Omental fat pad (tissue), 3 donors: ENCODE measurements at regions not wholly inside any gene's neighbourhood (a gene's known extent, or its start where the extent isn't known, plus 50 kb on each side); places are given as distances from the start of the nearest gene placed in this dataset.

Experiments used
- ATAC-seq: fragments of 150-250 bp; one replicate; pipeline ENCODE4 v1.9.1; 2016; ENCODE audit warnings: mild to moderate bottlenecking, moderate library complexity; ENCODE audit not compliant: low FRiP score
- DNase-seq: peaks from one replicate; pipeline ENCODE4 v3.0.0-alpha.2; 2019; ENCODE audit warnings: low spot score
- TF ChIP-seq, protein P1 (sequence below), 3 donors: fragments of 450-650 bp; IDR thresholded peaks; one replicate each; pipeline ENCODE4 v1.5.1; 2016 to 2017; ENCODE audit warnings: antibody characterized with exemption in 3 of 3, mild to moderate bottlenecking in 3 of 3, moderate library complexity in 2 of 3

DNA sequence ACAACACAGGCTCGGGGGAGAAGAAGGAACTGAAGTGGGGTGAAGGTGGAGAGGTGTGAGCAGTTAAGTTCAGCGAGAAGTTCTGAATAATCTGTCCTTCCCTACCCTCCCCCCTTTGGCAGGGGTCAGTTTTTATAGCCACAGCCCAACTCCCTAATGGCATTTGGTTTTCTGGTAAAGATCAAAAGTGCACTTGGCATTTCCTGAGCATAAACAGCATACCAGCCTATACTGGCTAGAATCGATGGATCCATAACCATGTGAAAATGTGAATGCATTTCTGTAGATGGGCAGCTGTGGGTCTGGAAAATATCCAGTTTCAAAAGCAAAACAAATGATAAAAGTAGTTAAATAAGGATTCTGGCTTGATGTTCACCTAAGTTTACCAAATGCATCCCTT, 410.9 kb downstream of the PLK2 start:
- DNase-seq = no peak
- TF ChIP-seq, protein P1, sequence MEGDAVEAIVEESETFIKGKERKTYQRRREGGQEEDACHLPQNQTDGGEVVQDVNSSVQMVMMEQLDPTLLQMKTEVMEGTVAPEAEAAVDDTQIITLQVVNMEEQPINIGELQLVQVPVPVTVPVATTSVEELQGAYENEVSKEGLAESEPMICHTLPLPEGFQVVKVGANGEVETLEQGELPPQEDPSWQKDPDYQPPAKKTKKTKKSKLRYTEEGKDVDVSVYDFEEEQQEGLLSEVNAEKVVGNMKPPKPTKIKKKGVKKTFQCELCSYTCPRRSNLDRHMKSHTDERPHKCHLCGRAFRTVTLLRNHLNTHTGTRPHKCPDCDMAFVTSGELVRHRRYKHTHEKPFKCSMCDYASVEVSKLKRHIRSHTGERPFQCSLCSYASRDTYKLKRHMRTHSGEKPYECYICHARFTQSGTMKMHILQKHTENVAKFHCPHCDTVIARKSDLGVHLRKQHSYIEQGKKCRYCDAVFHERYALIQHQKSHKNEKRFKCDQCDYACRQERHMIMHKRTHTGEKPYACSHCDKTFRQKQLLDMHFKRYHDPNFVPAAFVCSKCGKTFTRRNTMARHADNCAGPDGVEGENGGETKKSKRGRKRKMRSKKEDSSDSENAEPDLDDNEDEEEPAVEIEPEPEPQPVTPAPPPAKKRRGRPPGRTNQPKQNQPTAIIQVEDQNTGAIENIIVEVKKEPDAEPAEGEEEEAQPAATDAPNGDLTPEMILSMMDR (IDR thresholded peaks at IDR 0.05) = no peak
- no peak for ATAC-seq

DNA sequence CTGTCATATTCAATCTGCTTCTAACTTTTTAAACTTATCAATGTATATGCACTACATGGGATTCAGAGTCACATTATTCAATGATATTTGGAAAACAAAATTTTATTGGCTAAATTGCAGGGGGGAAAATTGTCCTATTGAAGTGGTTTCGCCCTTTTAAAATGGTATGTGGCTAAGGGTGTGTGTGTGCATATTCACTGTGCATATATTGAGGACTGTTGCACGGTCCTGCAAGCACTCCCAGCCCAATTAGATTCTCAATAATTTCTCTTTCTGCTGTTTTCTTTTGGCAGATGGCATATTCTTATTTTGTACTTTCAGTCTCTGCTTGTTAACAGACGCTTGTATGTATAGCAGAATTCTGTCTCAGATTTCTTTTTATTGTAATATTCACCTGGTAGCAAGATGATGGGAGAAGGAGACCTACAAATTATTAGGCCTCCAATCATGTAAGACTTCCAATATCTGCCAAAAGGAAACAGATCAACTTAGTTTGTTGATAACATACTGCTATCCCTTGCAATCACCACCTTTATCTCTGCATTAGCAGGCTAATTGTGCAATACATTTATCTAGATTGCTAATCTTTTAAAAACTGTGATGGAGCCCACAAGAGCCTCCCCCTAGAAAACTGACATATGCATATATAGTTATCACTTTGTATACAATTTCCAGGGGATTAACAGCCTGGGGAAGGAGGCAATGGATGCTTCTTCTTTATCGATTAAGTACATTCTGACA, 411.5 kb downstream of the PLK2 start:
- TF ChIP-seq, protein P1 (IDR thresholded peaks at IDR 0.05) = no peak
- no peak for DNase-seq
- no peak for ATAC-seq

GRCh38 chr5:58046371-58046770, 413.5 kb downstream of the PLK2 start:
- no peak for ATAC-seq
- DNase-seq = no peak
- TF ChIP-seq, protein P1 (IDR thresholded peaks at IDR 0.05) = no peak

- ATAC-seq (no peak), DNase-seq (no peak)
- TF ChIP-seq, protein P1 (IDR thresholded peaks at IDR 0.05) = no peak
Measured at GRCh38 chr5:58044166-58044565, 415.7 kb downstream of the PLK2 start.

GRCh38 chr5:58043032-58043945, 416.6 kb downstream of the PLK2 start:
- TF ChIP-seq, protein P1 (IDR thresholded peaks at IDR 0.05) = no peak
- no peak for ATAC-seq
- no peak for DNase-seq

GRCh38 chr5:58041884-58042283, 418.0 kb downstream of the PLK2 start:
- ATAC-seq (no peak), DNase-seq (no peak)
- TF ChIP-seq, protein P1 (IDR thresholded peaks at IDR 0.05) = no peak
